ENCODE measurements at regions not wholly inside any gene's neighbourhood (a gene's known extent, or its start where the extent isn't known, plus 50 kb on each side); places are given as distances from the start of the nearest gene placed in this dataset.
A peak's percentile ranks its signal among the peaks of the same experiment; 100 is the strongest.

- Histone ChIP-seq H3K27ac (no peak overlapping the region), H3K4me3 (no peak overlapping the region), H3K27me3 (no peaks in the 10 kb centered on the region), H3K4me1 (ENCODE audit: low read depth) (peaks cover 11% of the 10 kb centered on the region), H3K36me3 (no peaks in the 10 kb centered on the region), H3K9me3 (ENCODE audit: low read depth) (no peaks in the 10 kb centered on the region)
- peak in 1 of 2 donors; percentile 40 for DNase-seq (ENCODE audit: low read depth in 1 of 2, low spot score in 1 of 2)
- TF ChIP-seq CTCF (IDR thresholded peaks at IDR 0.05; ENCODE audit: low read depth, low read length): no peak
Observed at GRCh38 chr22:27299181-27300085, 502.1 kb downstream of the MN1 start.

- no peak overlapping the region for H3K4me3 ChIP-seq
- H3K27me3 ChIP-seq: no peaks in the 10 kb centered on the region
- no peak overlapping the region for H3K27ac ChIP-seq
- H3K4me1 ChIP-seq (ENCODE audit: low read depth): peaks cover 11% of the 10 kb centered on the region
- no peaks in the 10 kb centered on the region for H3K36me3 ChIP-seq
- no peak for DNase-seq (ENCODE audit: low read depth in 1 of 2, low spot score in 1 of 2)
- H3K9me3 ChIP-seq (ENCODE audit: low read depth): no peaks in the 10 kb centered on the region
- TF ChIP-seq CTCF (IDR thresholded peaks at IDR 0.05; ENCODE audit: low read depth, low read length): no peak
Observed at GRCh38 chr22:27300536-27301285, 500.8 kb downstream of the MN1 start.

- TF ChIP-seq CTCF (IDR thresholded peaks at IDR 0.05; ENCODE audit: low read depth, low read length): no peak
- Histone ChIP-seq H3K9me3 (ENCODE audit: low read depth) (no peaks in the 10 kb centered on the region), H3K27ac (no peak overlapping the region), H3K27me3 (no peaks in the 10 kb centered on the region), H3K4me1 (ENCODE audit: low read depth) (peaks cover 10% of the 10 kb centered on the region), H3K36me3 (no peaks in the 10 kb centered on the region), H3K4me3 (no peak overlapping the region)
- no peak for DNase-seq (ENCODE audit: low read depth in 1 of 2, low spot score in 1 of 2)
Observed at GRCh38 chr22:27302501-27302900, 499.1 kb downstream of the MN1 start.

GRCh38 chr22:27303718-27304117, 497.8 kb downstream of the MN1 start:
- no peak for TF ChIP-seq CTCF (IDR thresholded peaks at IDR 0.05; ENCODE audit: low read depth, low read length)
- Histone ChIP-seq H3K36me3 (no peaks in the 10 kb centered on the region), H3K4me1 (ENCODE audit: low read depth) (no peaks in the 10 kb centered on the region), H3K4me3 (no peak overlapping the region), H3K27me3 (no peaks in the 10 kb centered on the region), H3K9me3 (ENCODE audit: low read depth) (no peaks in the 10 kb centered on the region), H3K27ac (no peak overlapping the region)
- no peak for DNase-seq (ENCODE audit: low read depth in 1 of 2, low spot score in 1 of 2)

- Histone ChIP-seq H3K36me3 (no peaks in the 10 kb centered on the region), H3K4me3 (no peak overlapping the region), H3K4me1 (ENCODE audit: low read depth) (peaks cover 7% of the 10 kb centered on the region), H3K27me3 (no peaks in the 10 kb centered on the region), H3K9me3 (ENCODE audit: low read depth) (no peaks in the 10 kb centered on the region), H3K27ac (no peak overlapping the region)
- DNase-seq (ENCODE audit: low read depth in 1 of 2, low spot score in 1 of 2): no peak
- TF ChIP-seq CTCF (IDR thresholded peaks at IDR 0.05; ENCODE audit: low read depth, low read length): no peak
Observed at GRCh38 chr22:27306771-27307170, 494.8 kb downstream of the MN1 start.

Measured in cardiac muscle cell (in vitro differentiated cells and primary cell).